ENCODE measurements at regions not wholly inside any gene's neighbourhood (a gene's known extent, or its start where the extent isn't known, plus 50 kb on each side); places are given as distances from the start of the nearest gene placed in this dataset.

GRCh38 chr16:35192993-35193392, 1733.6 kb downstream of the TP53TG3F start:
- H3K4me3 ChIP-seq (ENCODE audit: low read depth, low read length): no peak overlapping the region
- no peak for TF ChIP-seq CTCF (conservative IDR thresholded peaks at IDR 0.05; ENCODE audit: low read depth, low read length)
- no peak for DNase-seq (ENCODE audit: low read depth)

GRCh38 chr16:35193956-35194355, 1734.5 kb downstream of the TP53TG3F start:
- no peak for DNase-seq (ENCODE audit: low read depth)
- TF ChIP-seq CTCF (conservative IDR thresholded peaks at IDR 0.05; ENCODE audit: low read depth, low read length): no peak

GRCh38 chr16:35194681-35195080, 1735.3 kb downstream of the TP53TG3F start:
- TF ChIP-seq CTCF (conservative IDR thresholded peaks at IDR 0.05; ENCODE audit: low read depth, low read length): no peak
- H3K4me3 ChIP-seq (ENCODE audit: low read depth, low read length): no peak overlapping the region
- no peak for DNase-seq (ENCODE audit: low read depth)

More at GRCh38 chr16:35193956-35194355, 1734.5 kb downstream of the TP53TG3F start:
- H3K4me3 ChIP-seq (ENCODE audit: low read depth, low read length): no peak overlapping the region

GRCh38 chr16:35195173-35195863, 1735.9 kb downstream of the TP53TG3F start:
- no peak overlapping the region for H3K4me3 ChIP-seq (ENCODE audit: low read depth, low read length)
- DNase-seq (ENCODE audit: low read depth): no peak
- no peak for TF ChIP-seq CTCF (conservative IDR thresholded peaks at IDR 0.05; ENCODE audit: low read depth, low read length)

GRCh38 chr16:35195864-35196216, 1736.4 kb downstream of the TP53TG3F start:
- H3K4me3 ChIP-seq (ENCODE audit: low read depth, low read length): no peak overlapping the region
- no peak for DNase-seq (ENCODE audit: low read depth)
- TF ChIP-seq CTCF (conservative IDR thresholded peaks at IDR 0.05; ENCODE audit: low read depth, low read length): no peak

- no peak for TF ChIP-seq CTCF (conservative IDR thresholded peaks at IDR 0.05; ENCODE audit: low read depth, low read length)
- H3K4me3 ChIP-seq (ENCODE audit: low read depth, low read length): no peak overlapping the region
- no peak for DNase-seq (ENCODE audit: low read depth)
Observed at GRCh38 chr16:35196313-35196712, 1736.9 kb downstream of the TP53TG3F start.

GRCh38 chr16:35197656-35198055, 1738.2 kb downstream of the TP53TG3F start:
- no peak for TF ChIP-seq CTCF (conservative IDR thresholded peaks at IDR 0.05; ENCODE audit: low read depth, low read length)
- no peak for DNase-seq (ENCODE audit: low read depth)
- H3K4me3 ChIP-seq (ENCODE audit: low read depth, low read length): no peak overlapping the region
